HL-60 (cell line): ENCODE measurements at regions not wholly inside any gene's neighbourhood (a gene's known extent, or its start where the extent isn't known, plus 50 kb on each side); places are given as distances from the start of the nearest gene placed in this dataset.

ENCODE experiments used
- DNase-seq, 2 experiments: peaks; one replicate each; pipeline ENCODE4 v3.0.0-alpha.2; 2010 to 2020; ENCODE audit warnings: low read depth in 1 of 2, low spot score in 1 of 2
- H3K27ac ChIP-seq: fragments of 250-450 bp; sonication (Bioruptor Pico); replicated peaks from 2 replicates; pipeline ENCODE4 v1.5.1; 2020; ENCODE audit warnings: mild to moderate bottlenecking, moderate library complexity
- H3K27me3 ChIP-seq: fragments of 250-450 bp; sonication (Bioruptor Pico); 2 replicates; pipeline ENCODE4 v1.5.1; 2021; ENCODE audit warnings: mild to moderate bottlenecking, moderate library complexity; ENCODE audit not compliant: insufficient read depth, poor library complexity, severe bottlenecking
- H3K4me3 ChIP-seq: replicated peaks from 2 replicates; pipeline ENCODE4 v1.5.1; 2011; ENCODE audit warnings: mild to moderate bottlenecking, control low read depth, low read length; ENCODE audit not compliant: insufficient read depth
- GABPA ChIP-seq: IDR thresholded peaks from 2 replicates; pipeline ENCODE4 v1.6.1; 2012; ENCODE audit warnings: low read depth
- POLR2AphosphoS5 ChIP-seq: IDR thresholded peaks from 2 replicates; pipeline ENCODE4 v1.6.1; 2012; ENCODE audit warnings: low read depth
- SPI1 ChIP-seq: IDR thresholded peaks from 2 replicates; pipeline ENCODE4 v1.6.1; 2012; ENCODE audit warnings: low read depth, mild to moderate bottlenecking, borderline replicate concordance
- TF ChIP-seq, protein P1 (sequence below): IDR thresholded peaks from 2 replicates; pipeline ENCODE4 v1.6.1; 2012; ENCODE audit warnings: low read depth; ENCODE audit not compliant: insufficient replicate concordance
- TF ChIP-seq, protein P2 (sequence below): IDR thresholded peaks from one replicate; pipeline ENCODE4 v1.5.1; 2011; ENCODE audit warnings: low read length, control low read depth, inconsistent platforms; ENCODE audit not compliant: insufficient read depth

DNA sequence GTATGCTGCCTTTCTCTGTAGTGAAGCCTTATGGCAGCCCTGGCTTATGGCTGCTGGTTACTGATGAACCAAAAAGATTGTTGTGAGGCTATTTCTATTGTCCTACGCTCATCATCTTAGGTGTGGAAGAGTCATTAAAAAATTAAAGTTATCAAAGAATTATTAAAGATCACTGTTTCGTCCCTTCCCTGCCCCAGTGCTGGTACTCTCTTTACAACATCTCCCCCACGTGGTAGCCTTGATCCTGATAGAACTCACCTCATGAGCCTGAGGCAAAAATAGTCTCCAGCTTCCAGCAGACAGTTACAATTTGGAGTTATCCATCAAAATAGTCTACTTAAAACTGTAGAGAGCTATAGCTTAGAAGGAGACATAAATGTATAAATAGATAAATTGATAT lies 201.5 kb downstream of the S1PR1 start:
- Histone ChIP-seq H3K27ac (no peak overlapping the region), H3K4me3 (no peak overlapping the region), H3K27me3 (no peaks in the 10 kb centered on the region)
- TF ChIP-seq, protein P1, sequence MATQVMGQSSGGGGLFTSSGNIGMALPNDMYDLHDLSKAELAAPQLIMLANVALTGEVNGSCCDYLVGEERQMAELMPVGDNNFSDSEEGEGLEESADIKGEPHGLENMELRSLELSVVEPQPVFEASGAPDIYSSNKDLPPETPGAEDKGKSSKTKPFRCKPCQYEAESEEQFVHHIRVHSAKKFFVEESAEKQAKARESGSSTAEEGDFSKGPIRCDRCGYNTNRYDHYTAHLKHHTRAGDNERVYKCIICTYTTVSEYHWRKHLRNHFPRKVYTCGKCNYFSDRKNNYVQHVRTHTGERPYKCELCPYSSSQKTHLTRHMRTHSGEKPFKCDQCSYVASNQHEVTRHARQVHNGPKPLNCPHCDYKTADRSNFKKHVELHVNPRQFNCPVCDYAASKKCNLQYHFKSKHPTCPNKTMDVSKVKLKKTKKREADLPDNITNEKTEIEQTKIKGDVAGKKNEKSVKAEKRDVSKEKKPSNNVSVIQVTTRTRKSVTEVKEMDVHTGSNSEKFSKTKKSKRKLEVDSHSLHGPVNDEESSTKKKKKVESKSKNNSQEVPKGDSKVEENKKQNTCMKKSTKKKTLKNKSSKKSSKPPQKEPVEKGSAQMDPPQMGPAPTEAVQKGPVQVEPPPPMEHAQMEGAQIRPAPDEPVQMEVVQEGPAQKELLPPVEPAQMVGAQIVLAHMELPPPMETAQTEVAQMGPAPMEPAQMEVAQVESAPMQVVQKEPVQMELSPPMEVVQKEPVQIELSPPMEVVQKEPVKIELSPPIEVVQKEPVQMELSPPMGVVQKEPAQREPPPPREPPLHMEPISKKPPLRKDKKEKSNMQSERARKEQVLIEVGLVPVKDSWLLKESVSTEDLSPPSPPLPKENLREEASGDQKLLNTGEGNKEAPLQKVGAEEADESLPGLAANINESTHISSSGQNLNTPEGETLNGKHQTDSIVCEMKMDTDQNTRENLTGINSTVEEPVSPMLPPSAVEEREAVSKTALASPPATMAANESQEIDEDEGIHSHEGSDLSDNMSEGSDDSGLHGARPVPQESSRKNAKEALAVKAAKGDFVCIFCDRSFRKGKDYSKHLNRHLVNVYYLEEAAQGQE, result no peak
- TF ChIP-seq GABPA, result no peak
- TF ChIP-seq, protein P2, sequence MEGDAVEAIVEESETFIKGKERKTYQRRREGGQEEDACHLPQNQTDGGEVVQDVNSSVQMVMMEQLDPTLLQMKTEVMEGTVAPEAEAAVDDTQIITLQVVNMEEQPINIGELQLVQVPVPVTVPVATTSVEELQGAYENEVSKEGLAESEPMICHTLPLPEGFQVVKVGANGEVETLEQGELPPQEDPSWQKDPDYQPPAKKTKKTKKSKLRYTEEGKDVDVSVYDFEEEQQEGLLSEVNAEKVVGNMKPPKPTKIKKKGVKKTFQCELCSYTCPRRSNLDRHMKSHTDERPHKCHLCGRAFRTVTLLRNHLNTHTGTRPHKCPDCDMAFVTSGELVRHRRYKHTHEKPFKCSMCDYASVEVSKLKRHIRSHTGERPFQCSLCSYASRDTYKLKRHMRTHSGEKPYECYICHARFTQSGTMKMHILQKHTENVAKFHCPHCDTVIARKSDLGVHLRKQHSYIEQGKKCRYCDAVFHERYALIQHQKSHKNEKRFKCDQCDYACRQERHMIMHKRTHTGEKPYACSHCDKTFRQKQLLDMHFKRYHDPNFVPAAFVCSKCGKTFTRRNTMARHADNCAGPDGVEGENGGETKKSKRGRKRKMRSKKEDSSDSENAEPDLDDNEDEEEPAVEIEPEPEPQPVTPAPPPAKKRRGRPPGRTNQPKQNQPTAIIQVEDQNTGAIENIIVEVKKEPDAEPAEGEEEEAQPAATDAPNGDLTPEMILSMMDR, result no peak
- TF ChIP-seq SPI1, result no peak
- no peak for TF ChIP-seq POLR2AphosphoS5
- DNase-seq, result no peak

DNA sequence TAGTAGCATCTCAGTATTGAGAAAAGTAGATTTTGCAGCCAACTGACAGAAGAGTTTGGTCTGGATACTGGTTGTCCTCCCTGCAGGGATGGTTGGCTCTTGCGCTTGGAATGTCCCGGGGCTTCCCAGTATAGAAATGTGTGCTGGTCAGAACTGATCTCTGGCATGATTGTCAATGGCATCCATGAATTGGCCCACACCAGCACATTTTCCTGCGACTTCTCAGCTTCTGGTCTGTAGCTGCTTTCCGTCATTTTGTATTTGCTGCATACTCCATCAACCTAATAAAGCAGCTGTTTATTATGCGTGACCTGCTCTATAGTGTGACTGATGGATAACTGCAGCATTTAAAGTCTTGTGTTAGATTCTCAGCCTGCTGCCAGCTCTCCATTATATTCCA lies 203.7 kb downstream of the S1PR1 start:
- TF ChIP-seq SPI1 (no peak), POLR2AphosphoS5 (no peak), GABPA (no peak)
- TF ChIP-seq, protein P1, result no peak
- TF ChIP-seq, protein P2, result no peak
- no peak for DNase-seq
- no peaks in the 10 kb centered on the region for H3K27me3 ChIP-seq
- no peak overlapping the region for H3K27ac ChIP-seq
- no peak overlapping the region for H3K4me3 ChIP-seq

DNA sequence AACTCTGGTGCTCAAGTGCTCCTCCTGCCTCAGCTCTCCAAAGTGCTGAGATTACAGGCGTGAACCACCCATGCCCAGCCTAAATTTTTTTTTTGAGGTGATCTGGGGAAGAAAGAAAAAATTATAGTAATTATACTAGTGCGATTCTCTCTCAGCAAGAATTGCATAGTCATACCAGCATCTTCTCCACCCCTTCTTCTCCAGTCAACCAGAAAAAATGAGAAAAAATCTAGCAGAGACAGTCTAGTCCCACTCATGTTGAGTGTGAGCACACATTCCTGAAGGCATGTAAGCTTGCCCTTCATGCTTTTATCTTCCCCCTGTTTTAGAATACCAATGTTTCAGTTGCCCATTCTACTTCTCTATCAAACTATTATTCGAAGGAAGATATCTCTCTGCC lies 207.6 kb downstream of the S1PR1 start:
- Histone ChIP-seq H3K27me3 (no peaks in the 10 kb centered on the region), H3K4me3 (no peak overlapping the region), H3K27ac (no peak overlapping the region)
- TF ChIP-seq, protein P2, result no peak
- no peak for TF ChIP-seq GABPA
- no peak for TF ChIP-seq POLR2AphosphoS5
- TF ChIP-seq SPI1, result no peak
- TF ChIP-seq, protein P1, result no peak
- DNase-seq, result no peak
